GM21390 (cell line): ENCODE measurements at regions not wholly inside any gene's neighbourhood (a gene's known extent, or its start where the extent isn't known, plus 50 kb on each side); places are given as distances from the start of the nearest gene placed in this dataset.

Experiments used
- ATAC-seq: cut with Tn5 transposase; IDR thresholded peaks from one replicate; pipeline ENCODE4 v1.9.1; 2021; ENCODE audit not compliant: unreplicated experiment

DNA sequence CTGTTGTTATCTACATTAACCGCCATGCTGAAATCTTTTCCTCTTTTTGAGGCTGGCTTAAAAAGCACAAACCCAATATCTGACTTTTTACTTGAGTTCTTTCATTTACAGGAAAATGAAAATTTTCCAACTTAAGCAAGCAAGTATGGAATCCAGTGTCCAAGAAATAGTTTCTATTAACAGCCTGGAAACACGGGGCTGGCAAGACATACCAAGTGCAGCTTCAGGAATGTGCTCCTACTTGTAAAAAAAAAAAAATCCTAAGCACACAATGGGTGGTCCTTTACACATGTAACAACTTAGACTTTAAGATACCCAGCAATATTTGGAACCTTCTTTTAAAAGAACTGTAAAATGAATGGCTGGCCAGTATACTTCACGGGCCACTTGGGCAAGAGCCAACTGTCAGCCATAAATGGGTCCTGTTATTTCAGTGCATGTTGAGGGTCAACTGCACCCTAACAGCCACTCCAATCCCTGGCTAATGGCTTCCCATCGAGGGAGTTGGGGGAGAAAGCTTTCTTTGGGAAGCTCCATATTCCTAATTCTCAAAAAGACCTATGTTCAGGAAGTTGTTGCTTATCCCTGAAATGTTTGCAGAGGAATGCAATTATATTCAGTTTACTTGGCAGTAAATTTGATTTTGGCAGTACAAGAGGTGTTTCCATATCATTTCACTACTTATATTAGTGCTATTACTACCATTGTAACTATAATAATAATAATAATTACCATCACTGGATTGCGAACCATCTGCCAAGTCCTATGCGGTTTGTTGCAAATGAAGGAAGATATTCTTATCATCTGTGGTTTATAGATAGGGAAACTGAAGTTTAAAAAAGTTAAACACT is 236.4 kb upstream of the TMEM72 start:
- no peak for ATAC-seq

DNA sequence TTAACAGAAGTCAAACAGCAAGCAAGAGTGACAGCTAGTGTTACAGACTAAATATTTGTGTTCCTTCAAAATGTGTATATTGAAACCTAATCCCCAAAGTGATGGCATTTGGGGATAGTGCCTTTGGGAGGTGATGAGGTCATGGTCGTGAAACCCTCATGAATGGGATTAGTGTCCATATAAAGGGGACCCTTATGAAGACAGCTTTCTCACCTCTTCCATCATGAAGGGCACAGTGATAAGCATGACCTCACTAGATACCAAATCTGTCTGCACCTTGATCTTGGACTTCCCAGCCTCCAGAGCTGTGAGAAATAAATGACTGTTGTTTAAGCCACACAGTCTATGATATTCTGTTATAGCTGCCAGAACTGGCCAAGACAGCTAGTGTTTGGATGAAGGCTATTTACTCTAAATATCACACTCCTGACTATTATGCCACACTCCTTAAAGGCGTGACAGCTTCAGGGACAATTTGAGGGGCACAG is 235.7 kb upstream of the TMEM72 start:
- ATAC-seq: no peak

DNA sequence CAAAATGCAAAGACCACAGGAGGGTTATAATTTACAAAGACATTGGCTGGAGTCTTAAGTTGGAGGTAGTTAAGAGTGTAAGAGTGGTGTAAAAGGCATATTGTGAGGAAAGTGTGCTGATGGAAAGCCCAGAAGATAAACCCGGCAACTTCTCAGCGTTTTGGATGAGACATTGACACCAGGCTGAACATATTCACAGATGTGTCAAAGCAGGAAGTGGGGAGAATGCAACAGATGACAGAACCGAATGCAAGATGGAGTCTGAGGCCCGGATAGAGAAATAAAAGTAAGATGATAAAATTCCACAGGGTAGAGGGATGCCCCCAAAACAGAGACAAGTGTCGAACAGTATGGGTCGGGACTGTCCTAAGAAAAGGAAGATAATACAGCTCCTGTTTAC is 230.4 kb upstream of the TMEM72 start:
- ATAC-seq: no peak

DNA sequence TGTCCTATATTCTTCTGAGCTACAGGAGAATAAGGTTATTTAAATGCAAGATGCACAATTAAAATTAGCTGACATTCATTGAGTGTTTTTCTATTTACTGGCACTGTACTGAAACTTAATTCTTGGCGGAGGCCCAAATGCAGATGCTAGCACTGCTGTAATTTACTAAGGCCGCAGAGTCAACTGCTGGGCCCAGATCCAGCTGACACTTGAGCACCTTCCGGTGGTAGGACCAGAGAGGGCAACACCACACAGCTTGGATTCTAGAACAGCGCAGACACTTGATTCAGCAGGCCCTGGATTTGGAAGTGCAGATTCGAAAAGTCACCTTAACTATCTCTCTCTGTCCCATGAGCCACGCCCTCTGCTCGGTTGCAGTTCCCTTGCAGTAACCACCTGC is 228.6 kb upstream of the TMEM72 start:
- no peak for ATAC-seq

DNA sequence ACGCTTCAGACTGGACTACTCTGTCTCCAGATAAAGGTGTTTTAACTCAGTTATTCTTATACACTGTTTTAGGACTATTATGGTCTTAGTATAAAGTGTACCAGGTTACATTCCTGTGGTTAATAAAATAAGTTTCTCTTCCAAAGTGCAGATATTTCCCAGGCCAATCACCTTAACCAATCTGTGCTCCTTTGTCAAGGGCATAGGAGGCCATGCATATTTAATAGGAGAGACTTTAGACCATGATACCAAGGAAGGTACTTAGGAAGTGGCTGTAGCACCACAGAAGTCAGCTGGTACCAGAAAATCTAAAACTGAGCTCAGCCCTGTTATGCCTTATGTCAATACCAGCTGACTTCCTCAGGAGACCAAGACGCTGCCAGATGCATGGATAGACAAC is 226.5 kb upstream of the TMEM72 start:
- ATAC-seq: no peak

DNA sequence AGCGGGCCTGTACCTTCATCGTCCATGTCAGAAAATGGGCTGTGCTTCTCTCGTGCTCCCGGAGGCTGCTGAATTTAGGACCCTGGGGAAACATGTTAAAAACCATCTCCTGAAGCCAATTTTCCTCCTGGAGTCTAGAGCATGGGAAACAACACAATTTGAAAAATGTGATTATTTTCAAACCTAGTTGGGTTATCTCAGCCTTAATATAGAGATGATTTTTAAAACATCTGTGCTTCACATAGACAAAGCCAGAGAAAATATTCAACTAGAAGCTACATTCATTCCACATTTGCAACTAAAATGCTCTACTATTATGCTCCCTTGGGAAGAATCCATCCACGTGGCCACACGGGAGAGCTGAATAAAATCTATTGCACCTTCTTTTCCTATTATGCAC is 225.9 kb upstream of the TMEM72 start:
- ATAC-seq: no peak

DNA sequence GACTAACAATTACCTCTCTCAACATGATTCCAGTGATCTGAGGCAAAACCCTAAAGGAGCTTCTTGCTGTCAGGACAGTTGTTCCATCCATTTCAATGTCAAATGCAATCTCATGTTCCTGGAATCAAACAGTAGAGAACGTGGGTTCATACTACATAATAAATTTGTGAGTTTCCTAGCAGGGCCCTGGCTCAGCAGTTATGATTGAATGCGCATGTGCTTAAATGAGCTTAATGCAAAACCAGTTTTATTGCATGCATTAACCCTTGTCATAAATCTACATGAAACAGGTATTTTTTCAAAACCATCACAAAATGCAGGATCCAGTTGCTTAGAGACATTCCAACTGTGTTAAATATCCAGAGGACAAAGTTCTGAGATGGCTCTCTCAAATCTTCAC is 225.4 kb upstream of the TMEM72 start:
- no peak for ATAC-seq

DNA sequence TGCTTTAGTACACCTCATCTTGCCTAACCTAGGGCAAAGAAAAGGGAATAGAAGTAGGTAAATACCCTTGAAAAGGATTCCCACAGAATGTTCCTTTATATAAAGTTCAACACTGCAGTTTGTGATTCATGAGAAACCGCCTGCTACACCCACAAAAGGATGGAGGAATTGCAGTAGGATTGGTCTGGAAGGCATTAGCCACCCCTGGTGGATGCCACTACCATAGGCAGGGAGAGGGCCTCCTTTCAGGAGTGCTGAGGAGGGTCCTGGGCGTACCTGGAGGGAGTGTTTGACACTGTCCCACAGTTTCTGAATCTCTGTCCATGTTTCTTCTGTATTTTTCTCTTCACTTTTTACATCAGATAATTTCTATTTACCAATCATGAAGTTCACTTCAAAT is 221.8 kb upstream of the TMEM72 start:
- ATAC-seq: no peak

DNA sequence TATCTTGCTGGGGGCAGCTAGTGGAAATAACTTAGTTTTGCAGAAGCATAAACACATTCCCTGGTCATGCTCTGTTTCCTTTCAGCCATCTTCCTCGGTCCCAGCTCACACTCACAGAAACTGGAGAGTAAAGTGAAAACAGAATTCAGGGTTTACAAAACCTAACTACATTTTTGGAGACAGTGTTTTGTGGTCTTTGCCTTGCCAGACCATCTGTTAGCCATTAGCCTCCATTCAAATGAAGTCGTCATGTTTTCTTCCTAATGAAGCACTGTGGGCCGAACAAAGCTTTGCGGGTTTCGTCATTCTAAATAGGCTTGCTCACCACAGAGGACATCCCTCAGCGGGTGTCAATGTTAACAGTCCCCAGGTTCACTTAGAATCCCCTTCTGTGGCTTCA is 214.6 kb upstream of the TMEM72 start:
- no peak for ATAC-seq

DNA sequence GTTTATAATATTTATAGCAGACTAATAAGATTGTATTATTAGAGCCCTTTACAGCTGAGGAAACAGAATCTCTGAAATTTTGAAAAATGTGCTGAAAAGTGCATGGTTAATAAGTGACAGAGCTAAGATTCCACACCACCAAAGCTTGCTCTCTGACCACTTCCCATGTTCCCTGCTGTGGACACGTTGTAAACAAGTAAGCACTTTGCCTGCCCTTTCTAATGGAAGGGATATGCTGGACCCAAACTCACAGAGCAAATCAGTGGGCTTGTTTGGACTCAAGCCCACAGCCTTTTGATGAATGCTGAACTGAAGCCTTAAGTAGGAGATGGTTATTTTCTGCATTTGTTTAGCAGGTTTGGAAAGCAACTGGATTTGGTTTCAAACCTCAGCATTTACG is 214.0 kb upstream of the TMEM72 start:
- no peak for ATAC-seq

DNA sequence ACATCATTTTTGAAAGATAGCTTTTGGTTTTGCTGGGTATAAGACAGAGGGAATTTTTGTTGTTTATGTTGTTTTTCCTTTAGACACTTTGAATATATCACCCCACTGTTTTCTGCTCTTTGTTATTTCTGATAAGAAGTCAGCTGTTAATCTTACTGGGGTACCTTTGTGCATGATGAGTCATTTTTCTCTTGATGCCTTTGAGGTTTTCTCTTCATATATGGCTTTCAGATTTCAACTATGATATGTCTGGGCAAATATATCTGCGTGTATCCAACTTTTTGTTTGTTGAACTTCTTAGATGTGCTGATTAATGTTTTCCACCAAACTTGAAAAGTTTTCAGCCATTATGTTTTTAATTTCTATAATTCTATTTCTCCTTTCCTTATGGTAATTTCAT is 208.6 kb upstream of the TMEM72 start:
- ATAC-seq: no peak

DNA sequence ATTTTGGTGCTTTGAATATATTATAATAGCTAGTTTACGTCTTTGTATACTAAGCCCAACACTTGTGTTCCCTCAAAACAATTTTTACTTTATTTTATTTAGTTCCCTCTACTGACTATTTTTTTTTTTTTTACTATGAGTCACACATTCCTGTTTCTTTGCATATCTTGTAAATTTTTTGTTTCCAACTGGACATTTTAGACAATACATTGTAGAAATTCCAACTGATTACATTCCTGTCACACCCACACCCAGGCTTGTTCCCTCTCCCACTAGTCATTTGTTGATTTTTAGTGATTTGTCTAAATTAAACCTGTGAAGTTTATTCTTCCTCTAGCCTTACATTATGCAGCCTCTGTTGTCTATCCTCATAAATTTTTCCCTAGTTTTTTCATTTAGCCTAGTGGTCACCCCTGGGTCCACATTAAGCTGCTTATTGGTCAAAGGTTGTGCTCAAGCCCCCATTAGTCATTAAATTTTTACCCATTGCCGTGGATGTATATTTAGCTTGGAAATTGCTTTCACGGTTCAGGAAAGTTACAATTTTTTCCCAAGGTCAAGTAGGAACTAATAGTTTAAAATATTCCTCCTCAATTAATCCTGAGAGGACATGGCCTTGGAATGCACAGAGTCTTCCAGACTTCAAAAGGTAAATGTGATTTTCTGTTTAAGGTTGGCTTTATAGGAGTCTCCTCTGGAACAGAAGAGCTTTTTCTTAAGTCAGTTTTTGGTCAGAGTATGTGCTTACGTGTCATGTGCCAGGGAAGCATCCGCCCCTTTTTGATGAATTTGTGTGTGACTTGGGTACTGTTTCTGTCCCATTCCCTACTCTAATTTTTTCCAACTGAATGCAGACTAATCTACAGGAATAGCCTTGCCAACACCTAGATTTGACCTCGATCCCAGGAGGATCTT is 207.6 kb upstream of the TMEM72 start:
- no peak for ATAC-seq

DNA sequence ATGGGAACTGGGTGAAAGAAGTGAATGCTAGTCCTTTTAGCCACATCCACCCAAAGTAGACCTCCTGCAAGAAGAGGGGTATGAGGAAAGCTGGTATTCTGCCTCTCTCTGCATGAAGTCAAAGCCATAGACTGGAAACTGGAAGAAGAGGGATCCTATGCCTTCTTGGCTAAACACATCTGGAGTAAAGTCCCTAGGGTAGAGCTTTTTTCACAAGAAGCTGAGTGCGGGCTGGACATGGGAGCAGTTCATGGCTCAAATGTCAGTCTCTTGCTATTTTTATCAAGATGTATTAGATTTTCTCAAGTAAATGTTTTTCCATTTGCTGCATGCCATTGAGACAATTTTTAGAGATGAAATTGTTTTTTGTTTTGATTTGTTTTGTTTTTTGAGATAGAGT is 206.5 kb upstream of the TMEM72 start:
- ATAC-seq: no peak

DNA sequence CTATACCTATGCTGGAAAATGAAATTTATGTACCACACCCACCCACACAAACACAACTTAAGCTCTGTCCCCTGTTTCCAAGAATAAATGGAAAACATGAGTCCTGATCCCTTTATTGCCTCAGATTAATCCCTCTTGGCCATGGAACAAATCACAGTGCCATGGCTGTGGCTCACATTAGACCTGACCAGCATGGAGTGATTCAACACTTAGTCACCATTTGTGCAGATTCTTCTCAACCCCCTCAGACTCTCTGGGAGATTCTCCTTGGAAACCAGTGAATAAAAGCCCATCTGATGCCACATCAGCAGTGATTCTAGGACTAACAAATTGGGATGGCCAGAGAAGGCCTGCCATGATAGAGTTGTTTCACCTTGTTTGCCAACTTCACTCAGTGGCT is 204.4 kb upstream of the TMEM72 start:
- ATAC-seq: no peak

DNA sequence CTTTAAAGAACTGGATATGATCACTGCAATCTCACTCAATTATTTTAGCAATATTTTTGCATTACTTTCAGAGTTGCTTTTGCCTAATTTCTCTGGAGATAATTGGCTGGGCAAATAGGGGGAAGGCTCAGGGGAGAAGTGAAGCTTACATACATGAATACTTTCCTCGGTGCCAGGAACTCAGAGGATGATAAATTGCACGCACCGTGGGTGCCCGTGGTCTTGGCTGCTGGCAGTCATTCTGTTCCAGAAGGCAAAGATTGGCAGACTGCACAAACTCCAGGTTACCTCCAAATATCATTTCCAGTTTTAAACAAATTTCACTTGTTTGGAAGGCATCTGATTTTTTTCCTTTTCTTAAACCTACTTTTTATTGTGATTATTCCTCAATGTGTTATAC is 197.8 kb upstream of the TMEM72 start:
- no peak for ATAC-seq

DNA sequence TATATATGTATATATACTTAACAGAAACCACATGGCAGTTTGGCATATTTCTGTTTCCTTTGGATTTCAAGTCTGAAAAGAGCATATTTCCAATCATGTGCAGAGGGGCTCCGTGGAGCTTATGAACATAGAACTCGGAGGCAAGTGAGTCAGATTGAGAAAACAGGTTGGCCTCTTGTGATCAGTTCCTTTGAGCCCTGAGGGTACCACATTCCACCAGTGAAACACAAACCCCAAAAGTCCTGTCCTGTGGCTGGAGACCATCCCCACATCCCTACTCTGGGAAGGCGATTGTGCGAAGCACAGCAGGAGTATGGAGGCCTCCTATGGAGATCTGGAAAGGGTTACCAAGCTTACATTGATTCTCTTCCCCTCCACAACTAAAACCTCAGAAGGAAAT is 196.7 kb upstream of the TMEM72 start:
- no peak for ATAC-seq

DNA sequence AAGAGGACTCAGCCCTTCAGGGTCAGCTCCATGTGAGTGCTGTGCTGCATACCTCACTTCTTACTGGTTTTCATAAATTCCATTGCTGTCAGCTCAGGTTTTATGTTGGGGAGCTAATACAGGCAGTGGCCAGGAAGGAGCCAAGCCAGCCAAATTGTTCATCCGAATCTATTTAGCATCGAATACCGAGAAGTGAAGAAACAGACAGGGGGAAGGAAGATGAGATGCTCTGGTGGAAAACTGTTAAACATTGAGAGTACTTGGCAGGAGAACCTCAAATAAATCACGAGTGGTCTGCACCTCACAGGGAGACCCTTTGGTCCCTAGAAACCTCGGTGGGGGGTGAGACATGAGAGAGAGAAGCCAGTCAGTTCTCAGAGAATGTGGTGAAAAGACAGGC is 196.0 kb upstream of the TMEM72 start:
- ATAC-seq: no peak

DNA sequence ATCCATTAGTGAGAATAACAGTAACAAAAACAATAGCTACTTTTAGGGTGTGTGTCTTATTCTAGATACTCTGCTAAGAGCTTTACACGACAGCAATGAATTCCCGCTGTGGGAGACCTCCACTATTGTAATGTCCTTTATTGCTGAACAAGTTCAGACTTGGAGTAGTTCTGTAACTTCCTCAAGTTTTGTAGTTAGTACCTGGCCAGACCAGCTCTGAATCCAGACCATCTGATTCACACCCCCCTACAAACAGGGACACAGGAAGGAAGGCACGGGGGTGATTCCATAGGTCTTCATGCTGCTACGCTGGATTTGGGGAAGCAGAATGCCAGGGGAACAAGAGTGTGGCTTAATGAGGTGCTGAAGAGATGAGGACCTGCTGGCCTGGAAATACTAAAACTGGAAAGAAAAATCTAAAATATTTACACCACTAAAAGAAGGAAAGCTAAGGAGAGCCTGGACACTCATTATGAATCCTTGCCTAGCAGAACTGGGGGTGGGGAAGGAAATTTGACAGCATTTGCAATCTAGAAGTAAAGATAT is 194.6 kb upstream of the TMEM72 start:
- no peak for ATAC-seq

DNA sequence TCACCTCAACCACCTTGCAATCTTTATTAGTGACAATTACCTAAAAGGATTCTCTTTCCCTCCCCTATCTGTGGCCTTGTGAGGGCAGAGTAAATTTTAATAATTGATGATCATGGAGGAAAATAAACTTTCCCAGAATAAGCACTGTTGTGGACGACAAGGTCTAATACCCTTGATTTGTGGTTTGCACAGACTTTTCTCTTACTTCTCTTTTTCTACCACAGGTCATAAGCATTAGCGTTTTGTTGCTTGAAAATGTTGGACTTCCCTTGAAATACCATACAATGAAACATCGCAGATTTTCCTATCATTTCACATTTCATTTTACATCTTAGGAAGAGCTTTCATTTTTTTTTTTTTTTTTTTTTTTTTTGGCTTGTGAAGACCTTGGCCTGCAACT is 188.1 kb upstream of the TMEM72 start:
- no peak for ATAC-seq

DNA sequence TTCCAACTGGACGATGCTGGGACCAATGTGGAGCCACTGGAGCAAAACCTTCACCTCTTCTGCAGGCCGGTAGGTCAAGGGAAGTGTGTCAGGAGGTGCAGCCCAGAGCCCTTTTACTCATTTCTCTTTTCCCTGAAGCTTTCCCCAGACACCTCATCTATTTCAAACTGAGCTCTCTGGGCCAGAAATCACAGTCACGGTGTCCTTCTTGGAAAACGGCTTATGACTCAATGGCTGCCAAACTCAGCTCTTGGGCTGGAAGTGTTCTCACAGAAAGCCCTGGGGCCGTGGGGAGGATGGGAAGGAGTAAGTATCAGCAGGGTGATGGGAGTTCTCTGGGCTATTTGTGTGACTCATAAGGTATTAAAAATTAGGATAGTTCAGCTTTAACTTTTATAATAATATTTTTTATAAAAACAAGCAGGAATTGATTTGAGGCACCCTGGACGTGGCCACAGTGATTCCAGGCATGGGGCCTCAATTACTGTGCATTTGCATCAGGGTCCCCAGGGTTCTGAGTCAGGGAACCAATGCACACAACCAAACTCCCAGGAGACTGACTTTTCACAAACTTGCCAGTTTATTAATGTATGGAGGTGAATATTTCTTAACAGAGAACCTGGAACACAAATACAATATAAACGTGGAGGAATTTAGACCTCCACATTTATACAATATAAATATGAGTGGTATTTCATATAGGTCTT is 187.4 kb upstream of the TMEM72 start:
- no peak for ATAC-seq
